ENCODE measurements at regions not wholly inside any gene's neighbourhood (a gene's known extent, or its start where the extent isn't known, plus 50 kb on each side); places are given as distances from the start of the nearest gene placed in this dataset.

- H3K4me1 ChIP-seq = no peaks in the 10 kb centered on the region
- H3K9me3 ChIP-seq = peaks cover 0 to 11% (median 1%) of the 10 kb centered on the region in 4 donors
- no peaks in the 10 kb centered on the region for H3K27me3 ChIP-seq
- no peak for TF ChIP-seq CTCF (IDR thresholded peaks at IDR 0.05)
- no peak for TF ChIP-seq EP300 (IDR thresholded peaks at IDR 0.05)
- no peak for TF ChIP-seq POLR2A (IDR thresholded peaks at IDR 0.05)
- no peaks in the 10 kb centered on the region for H3K36me3 ChIP-seq
- DNase-seq (ENCODE audit: low spot score in 2 of 2) = no peak
- 65 to 70% methylated on average over 17 to 19 of the region's 19 CpGs for WGBS, 2 donors
- H3K4me3 ChIP-seq = no peak overlapping the region
- H3K27ac ChIP-seq = no peak overlapping the region
Observed at GRCh38 chr10:125344573-125345171, 184.3 kb upstream of the CTBP2 start.

GRCh38 chr10:125343983-125344382 lies 183.6 kb upstream of the CTBP2 start:
- 83 to 87% methylated on average over 3 of the region's 3 CpGs for WGBS, 2 donors
- TF ChIP-seq POLR2A (IDR thresholded peaks at IDR 0.05) (no peak), EP300 (IDR thresholded peaks at IDR 0.05) (no peak)
- peaks cover 0 to 11% (median 1%) of the 10 kb centered on the region in 4 donors for H3K9me3 ChIP-seq
- DNase-seq (ENCODE audit: low spot score in 2 of 2) = no peak
- H3K4me3 ChIP-seq = no peak overlapping the region
- H3K36me3 ChIP-seq = no peaks in the 10 kb centered on the region
- H3K27me3 ChIP-seq = no peaks in the 10 kb centered on the region
- H3K27ac ChIP-seq = no peak overlapping the region
- no peaks in the 10 kb centered on the region for H3K4me1 ChIP-seq

GRCh38 chr10:125343118-125343925 lies 183.0 kb upstream of the CTBP2 start:
- TF ChIP-seq CTCF (IDR thresholded peaks at IDR 0.05) (peak in 4 of 5 experiments; percentile 20 to 33 (median 30)), EP300 (IDR thresholded peaks at IDR 0.05) (no peak)
- Histone ChIP-seq H3K4me3 (no peak overlapping the region), H3K36me3 (no peaks in the 10 kb centered on the region), H3K9me3 (peaks cover 0 to 11% (median 1%) of the 10 kb centered on the region in 4 donors), H3K4me1 (no peaks in the 10 kb centered on the region), H3K27me3 (no peaks in the 10 kb centered on the region), H3K27ac (no peak overlapping the region)
- no peak for DNase-seq (ENCODE audit: low spot score in 2 of 2)
- 65 to 68% methylated on average over 10 of the region's 10 CpGs for WGBS, 2 donors

GRCh38 chr10:125341611-125342010 lies 181.2 kb upstream of the CTBP2 start:
- no peak overlapping the region for H3K27ac ChIP-seq
- no peak for DNase-seq (ENCODE audit: low spot score in 2 of 2)
- H3K4me1 ChIP-seq = no peaks in the 10 kb centered on the region
- no peaks in the 10 kb centered on the region for H3K36me3 ChIP-seq
- H3K27me3 ChIP-seq = no peaks in the 10 kb centered on the region
- no peak for TF ChIP-seq POLR2A (IDR thresholded peaks at IDR 0.05)
- no peak for TF ChIP-seq CTCF (IDR thresholded peaks at IDR 0.05)
- H3K4me3 ChIP-seq = no peak overlapping the region
- peaks cover 0 to 11% (median 1%) of the 10 kb centered on the region in 4 donors for H3K9me3 ChIP-seq
- 70 to 72% methylated on average over 5 of the region's 5 CpGs for WGBS, 2 donors

- H3K4me3 ChIP-seq = no peak overlapping the region
- no peaks in the 10 kb centered on the region for H3K4me1 ChIP-seq
- 60 to 77% methylated on average over 4 of the region's 4 CpGs for WGBS, 2 donors
- TF ChIP-seq EP300 (IDR thresholded peaks at IDR 0.05) (no peak), CTCF (IDR thresholded peaks at IDR 0.05) (no peak), POLR2A (IDR thresholded peaks at IDR 0.05) (no peak)
- no peak for DNase-seq (ENCODE audit: low spot score in 2 of 2)
- H3K27me3 ChIP-seq = no peaks in the 10 kb centered on the region
- peaks cover 0 to 11% (median 1%) of the 10 kb centered on the region in 4 donors for H3K9me3 ChIP-seq
- H3K36me3 ChIP-seq = no peaks in the 10 kb centered on the region
- no peak overlapping the region for H3K27ac ChIP-seq
Observed at GRCh38 chr10:125340903-125341302, 180.5 kb upstream of the CTBP2 start.
